GM18498 (cell line): ENCODE measurements at regions not wholly inside any gene's neighbourhood (a gene's known extent, or its start where the extent isn't known, plus 50 kb on each side); places are given as distances from the start of the nearest gene placed in this dataset.
A peak's percentile ranks its signal among the peaks of the same experiment; 100 is the strongest.
"Not testable (repeated sequence)": the region's sequence is repeated elsewhere in the genome, so short reads cannot be mapped to it uniquely, and the experiment has no call there.

ENCODE experiments used
- ATAC-seq: cut with Tn5 transposase; IDR thresholded peaks from one replicate; pipeline ENCODE4 v1.9.1; 2021; ENCODE audit warnings: mild to moderate bottlenecking, moderate library complexity; ENCODE audit not compliant: unreplicated experiment

DNA sequence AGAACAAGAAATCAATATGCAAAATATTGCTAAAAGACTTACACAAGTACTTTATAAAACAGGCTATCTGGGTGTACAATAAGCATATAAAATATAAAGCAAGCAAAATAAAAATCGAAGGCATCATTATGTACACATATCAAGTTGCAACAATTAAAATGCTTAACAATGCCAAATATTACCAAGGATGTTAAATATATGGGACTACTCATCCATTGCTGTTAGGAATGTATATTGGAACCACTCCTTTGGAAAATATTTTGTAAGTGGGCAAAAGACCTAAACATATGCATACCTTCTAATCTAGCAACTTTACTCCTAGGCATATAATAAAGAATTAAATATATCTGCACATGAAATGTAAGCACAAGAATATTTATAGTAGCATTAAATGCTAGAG lies 632.6 kb upstream of the COX7C start:
- ATAC-seq, result no peak

DNA sequence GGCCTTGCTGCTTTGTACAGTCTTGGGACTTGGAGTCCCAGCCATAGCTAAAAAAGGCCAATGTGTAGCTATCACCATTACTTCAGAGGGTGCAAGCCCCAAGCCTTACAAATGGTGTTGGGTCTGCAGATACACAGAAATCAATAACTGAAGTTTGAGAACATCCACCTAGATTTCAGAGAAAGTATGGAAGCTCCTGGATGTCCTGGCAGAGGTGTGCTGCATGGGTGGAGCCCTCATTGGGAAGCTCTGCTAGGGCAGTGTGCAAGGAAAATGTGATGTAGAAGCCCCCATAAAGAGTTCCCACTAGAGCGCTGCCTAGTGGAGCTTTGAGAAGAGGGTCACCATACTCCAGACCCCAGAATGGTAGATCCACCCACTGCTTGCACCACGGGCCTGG lies 626.7 kb upstream of the COX7C start:
- no peak for ATAC-seq

DNA sequence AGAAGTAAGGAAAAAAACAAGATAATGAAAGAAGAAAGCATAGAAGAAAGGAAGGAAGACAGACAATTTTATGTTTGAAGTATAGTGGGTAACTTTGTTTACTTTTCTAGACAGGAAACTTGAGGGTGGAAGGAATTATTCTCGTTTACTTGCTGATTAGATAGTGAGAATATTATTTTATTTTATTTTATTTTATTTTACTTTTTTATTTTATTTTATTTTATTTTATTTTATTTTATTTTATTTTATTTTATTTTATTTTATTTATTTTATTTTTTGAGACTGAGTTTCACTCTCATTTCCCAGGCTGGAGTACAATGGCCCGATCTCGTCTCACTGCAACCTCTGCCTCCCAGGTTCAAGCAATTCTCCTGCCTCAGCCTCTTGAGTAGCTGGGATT lies 623.1 kb upstream of the COX7C start:
- ATAC-seq, result not testable (repeated sequence)

DNA sequence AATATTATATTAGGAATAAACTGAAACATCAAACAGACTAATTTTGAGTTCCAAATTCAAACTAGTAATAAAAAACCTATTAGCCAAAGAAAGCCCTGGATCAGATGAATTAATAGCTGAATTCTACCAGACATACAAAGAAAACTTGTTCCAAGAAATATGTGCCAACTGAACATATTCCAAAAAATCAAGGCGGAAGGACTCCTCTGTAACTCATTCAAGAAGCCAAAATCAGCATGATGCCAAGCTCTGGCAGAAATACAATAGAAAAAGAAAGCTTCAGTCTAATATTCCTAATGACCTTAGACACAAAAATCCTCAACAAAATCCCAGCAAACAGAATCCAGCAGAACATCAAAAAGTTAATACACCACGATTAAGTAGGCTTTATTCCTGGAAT lies 619.1 kb upstream of the COX7C start:
- no peak for ATAC-seq

DNA sequence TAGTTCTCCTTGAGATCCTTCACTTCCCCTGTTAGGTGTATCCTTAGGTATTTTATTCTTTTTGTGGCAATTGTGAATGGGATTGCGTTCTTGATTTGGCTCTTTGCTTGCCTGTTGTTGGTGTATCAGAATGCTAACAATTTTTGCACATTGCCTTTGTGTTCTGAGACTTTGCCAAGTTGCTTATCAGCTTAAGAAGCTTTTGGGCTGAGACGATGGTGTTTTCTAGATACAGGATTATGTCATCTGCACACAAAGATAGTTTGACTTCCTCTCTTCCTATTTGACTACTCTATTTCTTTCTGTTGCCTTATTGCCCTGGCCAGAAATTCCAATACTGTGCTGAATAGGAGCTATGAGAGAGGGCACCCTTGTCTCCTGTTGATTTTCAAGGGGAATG lies 609.4 kb upstream of the COX7C start:
- ATAC-seq, result no peak

DNA sequence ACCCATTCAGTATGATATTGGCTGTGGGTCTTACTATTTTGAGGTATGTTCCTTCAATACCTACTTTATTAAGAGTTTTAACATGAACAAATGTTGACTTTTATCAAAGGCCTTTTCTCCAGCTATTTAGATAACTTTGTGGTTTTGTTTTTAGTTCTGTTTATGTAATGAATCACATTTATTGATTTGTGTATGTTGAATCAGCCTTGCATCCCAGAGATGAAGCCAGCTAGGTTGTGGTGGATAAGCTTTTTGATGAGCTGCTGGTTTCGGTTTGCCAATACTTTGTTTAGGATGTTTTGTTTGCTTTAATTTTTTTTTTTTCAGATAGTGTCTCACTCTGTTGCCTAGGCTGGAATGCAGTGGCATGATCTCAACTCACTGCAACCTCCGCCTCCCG lies 609.0 kb upstream of the COX7C start:
- ATAC-seq, result no peak

DNA sequence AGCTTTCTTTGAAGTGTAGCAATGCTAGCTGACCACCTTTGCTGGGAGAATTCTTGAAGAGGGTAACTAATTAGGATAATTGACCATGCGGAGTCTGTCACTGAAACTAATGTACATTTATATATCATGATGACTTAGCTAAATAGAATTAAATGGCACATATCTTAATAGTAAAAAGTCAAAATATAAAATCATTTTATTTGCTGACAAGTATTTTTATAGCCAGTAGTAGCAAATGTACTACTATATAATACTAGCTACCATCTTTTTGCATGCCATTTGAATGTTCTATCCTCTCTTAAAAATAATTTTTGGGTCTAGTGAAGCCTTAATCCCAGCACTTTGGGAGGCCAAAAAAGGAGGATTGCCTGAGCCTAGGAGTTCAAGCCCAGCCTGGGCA lies 605.8 kb upstream of the COX7C start:
- no peak for ATAC-seq

DNA sequence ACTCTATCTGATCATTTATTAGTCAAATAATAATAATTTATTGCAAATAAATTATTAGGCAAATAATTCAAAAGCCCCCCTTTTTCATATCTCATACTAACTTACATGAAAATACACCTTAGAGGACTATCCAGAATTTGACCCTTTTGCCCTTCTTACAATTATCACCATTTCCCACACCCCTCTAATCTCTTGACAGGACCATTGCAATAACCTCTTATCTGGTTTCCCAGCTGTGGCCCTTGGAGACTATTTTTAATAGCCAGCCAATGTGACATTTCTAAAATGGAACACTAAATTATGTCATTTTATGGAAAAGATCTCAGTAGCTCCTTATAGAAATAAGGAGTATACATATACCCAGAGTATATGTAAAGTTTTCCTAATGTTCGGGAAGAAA lies 588.4 kb upstream of the COX7C start:
- no peak for ATAC-seq

DNA sequence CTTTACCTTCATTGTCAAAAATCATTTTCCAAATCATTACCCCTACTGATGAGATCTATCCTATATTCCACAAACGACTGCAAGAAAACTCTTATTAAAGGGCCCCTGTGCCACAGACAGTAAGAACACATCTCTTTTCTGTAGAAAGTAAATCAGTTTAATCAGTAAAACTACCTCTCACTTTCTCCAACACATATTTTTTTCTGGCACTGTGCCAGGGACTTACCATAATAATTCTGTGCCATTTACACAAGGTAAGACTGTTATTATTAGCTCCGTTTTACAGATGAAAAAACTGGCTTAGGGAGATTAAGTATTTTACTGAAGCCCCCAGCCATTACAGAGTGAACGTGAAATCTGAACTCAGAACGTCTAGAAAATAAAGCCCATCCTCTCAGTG lies 587.0 kb upstream of the COX7C start:
- no peak for ATAC-seq

DNA sequence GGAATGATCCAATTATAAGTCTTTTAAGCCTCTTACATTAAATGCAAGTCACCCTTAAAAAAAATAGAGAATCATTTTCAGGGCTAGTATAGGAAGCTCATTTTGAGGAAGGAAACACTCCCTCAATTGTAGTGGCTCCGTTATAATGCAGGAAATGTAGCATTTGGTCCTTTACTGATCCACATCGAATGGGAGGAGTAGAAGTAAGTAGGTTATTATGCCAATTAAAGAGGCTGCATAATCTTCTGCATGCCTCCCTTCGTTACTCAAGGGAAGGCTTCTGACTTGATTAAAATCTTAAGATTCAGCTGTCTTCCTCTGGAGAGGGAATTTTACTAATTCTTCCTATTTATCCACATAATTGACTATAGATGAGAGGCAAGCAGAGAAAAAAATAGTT lies 579.2 kb upstream of the COX7C start:
- no peak for ATAC-seq

DNA sequence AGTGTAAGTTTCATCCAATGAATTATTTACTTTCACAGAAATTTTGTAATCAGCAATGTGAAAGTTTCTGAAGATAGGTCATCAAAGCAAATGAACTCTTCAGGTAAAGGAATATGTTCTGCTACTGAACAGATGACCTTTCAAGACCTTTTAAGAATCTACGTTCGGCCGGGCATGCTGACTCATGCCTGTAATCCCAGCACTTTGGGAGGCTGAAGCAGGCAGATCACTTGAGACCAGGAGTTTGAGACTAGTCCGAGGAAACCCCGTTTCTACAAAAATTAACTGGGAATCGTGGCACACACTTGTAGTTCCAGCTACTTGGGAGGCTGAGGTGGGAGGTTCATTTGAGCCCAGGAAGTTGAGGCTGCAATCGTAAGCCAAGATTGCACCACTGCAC lies 578.4 kb upstream of the COX7C start:
- no peak for ATAC-seq

DNA sequence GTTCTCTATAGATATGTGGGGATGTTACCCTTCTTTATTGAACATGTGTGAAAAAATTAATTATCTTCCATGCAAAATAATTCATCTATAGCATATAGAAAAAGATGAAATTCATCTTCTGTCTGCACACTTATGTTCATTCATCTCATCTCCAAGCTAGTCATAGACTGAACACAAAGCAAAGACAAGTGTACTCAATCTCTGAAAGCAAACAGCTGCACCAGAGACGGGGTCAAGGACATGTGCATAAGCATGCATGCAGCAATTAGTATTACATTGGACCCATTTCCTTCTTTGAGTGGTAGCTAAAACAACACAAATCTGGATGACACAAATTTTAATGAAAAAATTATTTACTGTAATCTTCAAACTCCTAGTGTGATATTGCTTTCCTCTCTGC lies 547.0 kb upstream of the COX7C start:
- ATAC-seq, result no peak

DNA sequence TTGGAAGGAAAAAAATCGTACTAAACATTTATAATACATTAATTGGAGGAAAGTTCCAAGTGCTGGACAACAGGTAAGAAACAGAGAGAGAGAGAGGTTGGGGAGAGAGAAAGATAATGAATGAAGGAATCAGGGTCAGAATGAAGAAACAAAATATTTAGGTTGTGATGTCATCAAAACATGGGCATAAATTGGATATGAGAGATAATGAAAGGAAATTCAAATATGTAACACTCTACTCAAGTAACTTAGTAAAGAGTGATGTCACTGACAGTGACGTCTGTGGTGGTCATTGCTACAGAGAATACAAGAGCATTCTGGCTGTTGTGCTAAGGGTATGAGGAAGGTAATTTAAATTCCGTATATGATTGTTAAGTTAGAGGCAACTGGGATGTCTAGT lies 543.4 kb upstream of the COX7C start:
- ATAC-seq, result no peak

DNA sequence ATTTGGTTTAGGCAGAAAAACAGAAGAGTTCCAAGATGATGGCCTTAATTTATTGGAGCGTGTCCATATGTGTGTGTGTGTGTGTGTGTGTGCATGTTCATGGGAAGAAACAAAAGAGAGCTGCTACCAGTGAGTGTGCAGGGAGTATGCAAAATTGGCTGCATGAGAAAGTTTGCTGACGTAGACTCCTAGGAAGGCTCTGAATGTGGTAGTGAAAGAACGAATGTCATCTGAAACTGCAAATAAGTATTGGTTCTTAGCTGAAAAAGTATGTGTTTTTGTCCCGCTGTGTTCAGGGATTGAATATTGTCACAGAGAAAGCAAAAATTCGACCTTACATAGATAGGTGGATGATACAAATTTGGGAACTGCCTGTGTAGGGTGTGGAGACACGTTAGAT lies 542.6 kb upstream of the COX7C start:
- no peak for ATAC-seq

DNA sequence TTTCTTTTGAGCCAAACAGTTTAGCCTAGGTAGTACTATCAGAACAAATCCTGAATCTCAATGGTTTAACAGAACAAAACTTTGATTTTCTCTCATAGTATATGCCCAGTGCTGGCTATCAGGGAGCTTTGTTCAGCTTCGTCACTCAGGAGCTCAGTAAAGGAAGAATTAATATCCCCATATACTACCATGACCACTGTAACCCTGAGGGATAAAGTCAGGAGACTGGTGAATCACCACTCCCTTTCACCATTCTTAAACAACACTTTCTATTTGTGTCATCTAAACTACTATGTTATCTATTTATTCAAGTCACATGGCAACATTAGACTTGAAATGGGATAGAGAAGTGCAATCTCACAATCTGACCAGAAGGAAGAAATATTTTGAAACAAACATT lies 522.6 kb upstream of the COX7C start:
- no peak for ATAC-seq

DNA sequence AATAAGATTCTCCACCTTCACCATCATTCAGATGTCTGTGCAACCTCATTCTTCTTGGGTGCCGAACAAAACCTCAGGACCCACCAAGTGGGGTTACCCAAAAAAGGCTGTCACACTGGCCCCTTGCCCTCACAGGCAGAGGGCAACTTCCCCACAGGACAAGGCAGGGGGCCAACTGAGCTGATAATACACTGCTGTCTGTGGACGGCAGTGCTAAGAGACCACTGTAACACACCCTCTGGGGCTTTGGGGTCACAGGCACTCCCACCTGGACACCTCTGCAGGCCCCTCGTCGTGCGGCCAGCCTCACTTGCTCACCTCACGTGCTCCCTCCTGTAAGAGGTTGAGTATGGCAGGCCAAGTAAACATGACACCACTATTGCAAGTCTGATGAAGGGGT lies 515.8 kb upstream of the COX7C start:
- ATAC-seq, result no peak

DNA sequence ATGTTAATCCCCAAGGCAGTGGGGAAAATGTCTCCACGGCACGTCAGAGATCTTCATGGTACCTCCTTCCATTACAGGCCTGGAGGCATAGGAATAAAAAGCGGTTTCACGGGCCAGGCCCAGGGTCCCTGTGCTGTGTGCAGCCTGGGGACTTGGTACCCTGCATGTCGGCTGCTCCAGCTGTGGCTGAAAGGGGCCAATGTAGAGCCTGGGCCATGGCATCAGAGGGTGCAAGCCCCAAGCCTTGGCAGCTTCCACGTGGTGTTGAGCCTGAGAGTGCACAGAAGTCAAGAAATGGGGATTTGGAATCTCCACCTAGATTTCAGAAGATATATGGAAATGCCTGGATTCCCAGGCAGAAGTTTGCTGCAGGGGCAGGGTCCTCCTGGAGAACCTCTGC lies 508.9 kb upstream of the COX7C start:
- ATAC-seq, result no peak

DNA sequence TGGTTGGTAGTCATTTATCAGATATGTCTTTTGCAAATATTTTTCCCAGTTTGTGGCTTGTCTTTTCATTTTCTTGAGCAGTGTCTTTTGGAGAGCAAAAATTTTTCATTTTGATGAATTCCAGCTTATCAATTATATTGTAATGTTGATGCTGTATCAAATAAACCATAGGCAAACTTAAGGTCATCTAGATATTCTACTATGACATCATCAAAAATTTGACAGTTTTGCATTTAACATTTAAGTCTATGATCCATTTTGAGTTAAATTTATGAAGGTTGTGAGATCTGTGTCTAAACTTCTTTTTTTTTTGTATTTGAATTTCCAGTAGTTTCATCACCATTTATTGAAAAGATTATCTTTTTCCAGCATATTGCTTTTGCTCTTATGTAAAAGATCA lies 505.5 kb upstream of the COX7C start:
- no peak for ATAC-seq

DNA sequence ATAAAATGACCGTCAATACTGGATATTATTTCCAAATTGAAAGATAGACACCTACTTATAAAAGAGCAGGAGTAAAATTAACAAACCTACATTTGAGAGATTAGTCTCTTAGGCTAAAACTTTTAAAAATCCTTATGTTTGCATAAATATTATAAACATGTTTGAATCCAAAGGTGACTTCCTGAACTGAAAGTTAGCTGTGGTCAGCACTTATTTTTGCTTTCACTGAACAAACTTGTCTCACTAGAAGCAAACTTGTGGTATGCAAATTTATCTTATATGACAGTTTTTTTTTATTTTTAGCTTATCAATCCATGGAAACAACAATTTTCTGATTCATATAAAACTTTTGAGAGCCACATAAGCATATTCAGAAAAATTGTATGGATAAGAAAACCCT lies 502.6 kb upstream of the COX7C start:
- no peak for ATAC-seq

DNA sequence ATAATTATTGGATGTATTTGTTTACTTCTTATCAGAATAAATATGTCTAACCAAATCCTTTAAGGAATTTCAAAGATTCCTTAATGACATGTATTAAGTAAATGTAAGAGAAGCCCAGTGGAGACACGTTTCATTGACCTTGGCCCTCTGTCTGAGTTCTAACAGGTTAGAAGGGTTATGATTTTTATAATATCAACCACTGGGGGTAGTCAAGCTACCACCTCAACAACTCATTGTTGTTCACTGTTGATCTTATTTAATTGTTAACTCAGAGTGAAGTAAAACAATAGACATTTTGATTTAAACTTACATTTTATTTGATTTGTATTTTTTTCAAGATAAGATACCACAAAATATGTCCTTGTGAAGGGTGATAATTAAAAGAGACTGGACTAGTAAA lies 499.2 kb upstream of the COX7C start:
- peak; percentile 54 for ATAC-seq

DNA sequence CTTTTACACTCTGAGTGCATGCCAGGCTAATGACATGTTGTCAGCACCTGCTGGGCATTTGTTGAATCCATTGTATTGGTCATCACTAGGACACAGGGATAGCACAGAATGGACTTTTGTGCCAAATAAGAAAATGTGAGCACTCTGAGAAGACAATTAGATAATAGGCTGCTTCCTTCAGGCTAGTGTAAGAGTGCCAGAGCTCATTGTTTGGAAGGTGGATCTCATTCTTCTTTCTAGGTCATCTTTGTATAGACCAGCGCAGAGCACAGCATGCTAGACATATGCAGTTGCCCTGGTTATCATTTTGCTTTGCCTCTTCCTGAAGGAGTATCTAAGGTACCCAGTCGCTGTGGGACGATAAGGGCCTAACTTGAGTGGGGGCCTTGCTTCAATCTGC lies 493.4 kb upstream of the COX7C start:
- no peak for ATAC-seq

DNA sequence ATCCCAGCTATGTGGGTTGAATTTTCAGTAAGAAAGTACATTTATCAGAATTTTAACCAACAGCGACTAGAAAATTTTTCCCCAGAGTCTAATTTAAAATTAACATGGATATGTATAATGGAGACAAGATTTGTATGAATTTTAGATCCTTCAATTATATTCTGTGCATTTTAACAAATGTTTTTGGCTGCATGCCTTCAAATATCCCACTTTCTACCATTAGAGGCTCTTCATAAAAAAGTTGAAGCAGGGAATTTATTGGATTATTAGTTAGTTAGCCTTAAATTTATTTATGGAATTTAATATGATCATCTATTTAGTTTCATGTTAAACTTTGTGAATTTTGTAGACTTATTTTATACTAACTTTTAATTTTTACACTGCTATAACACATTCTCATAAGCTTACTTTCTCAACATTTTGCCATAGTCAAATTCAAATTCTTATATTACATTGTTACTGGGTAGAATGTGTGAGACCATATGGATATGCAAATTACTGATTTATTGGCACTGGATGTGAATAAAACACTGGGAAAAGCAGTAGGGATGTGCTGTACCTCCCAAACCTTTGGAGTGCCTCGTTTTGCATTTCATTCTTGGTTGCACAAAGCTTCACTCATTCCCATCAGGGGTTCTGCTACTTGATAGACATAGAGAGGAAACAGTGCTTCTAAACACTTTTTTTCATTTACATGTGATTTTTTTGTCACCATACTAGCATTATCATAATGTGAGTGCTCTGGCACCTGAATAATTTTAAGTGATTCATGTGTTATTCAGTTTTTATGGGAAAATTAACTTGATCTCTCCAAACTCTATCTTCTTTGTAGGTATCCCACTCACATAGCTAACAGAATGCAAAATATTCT lies 491.8 kb upstream of the COX7C start:
- ATAC-seq, result no peak

DNA sequence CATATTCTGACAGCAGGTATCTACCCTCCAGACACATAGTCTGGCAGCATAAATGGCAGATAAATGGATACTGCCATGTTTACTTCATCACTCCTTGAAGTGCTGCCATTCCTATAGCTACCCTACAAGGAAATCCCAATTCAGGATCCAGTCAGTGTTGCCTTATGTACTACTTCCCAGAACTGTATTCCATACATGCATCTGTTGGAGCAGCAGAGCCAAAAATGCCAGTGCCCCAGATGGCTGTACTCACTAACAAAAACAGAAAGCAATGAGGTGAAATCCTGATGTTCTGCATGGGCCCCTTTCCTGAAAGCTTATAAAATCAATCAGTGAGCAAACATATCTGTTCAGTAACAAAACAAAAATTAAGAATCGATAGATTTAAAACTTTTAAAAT lies 490.0 kb upstream of the COX7C start:
- ATAC-seq, result no peak
